ENCODE measurements at regions not wholly inside any gene's neighbourhood (a gene's known extent, or its start where the extent isn't known, plus 50 kb on each side); places are given as distances from the start of the nearest gene placed in this dataset.
A peak's percentile ranks its signal among the peaks of the same experiment; 100 is the strongest.
"Not testable (repeated sequence)": the region's sequence is repeated elsewhere in the genome, so short reads cannot be mapped to it uniquely, and the experiment has no call there.

GRCh38 chr4:38386654-38387188, 277.3 kb upstream of the KLF3 start:
- no peak for DNase-seq (ENCODE audit: low spot score)
- peak overlapping the region; percentile 8 to 52 for H3K27ac ChIP-seq

DNA sequence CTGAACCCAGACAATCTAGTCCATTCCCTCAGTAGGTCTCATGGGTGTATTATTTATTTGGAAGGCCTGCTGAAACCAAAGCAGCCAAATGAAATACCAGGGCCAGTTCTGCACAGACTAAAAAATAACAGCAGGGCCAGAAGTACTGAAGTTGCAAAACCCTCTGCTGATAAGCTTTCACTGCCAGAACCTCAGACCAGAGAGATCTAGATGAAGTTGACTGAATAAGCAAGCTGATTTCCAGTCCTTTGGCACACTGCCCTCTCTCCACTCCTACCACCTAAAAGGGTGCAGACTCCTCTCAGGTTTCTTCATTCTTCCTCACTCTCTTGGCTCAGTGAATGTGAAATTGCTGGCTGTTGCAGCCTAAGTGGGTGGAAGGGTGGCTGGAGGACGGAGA, 276.7 kb upstream of the KLF3 start:
- Histone ChIP-seq H3K4me3 (no peak overlapping the region), H3K27ac (peak overlapping the region in 1 of 2 donors; percentile 9)
- TF ChIP-seq, protein P1, sequence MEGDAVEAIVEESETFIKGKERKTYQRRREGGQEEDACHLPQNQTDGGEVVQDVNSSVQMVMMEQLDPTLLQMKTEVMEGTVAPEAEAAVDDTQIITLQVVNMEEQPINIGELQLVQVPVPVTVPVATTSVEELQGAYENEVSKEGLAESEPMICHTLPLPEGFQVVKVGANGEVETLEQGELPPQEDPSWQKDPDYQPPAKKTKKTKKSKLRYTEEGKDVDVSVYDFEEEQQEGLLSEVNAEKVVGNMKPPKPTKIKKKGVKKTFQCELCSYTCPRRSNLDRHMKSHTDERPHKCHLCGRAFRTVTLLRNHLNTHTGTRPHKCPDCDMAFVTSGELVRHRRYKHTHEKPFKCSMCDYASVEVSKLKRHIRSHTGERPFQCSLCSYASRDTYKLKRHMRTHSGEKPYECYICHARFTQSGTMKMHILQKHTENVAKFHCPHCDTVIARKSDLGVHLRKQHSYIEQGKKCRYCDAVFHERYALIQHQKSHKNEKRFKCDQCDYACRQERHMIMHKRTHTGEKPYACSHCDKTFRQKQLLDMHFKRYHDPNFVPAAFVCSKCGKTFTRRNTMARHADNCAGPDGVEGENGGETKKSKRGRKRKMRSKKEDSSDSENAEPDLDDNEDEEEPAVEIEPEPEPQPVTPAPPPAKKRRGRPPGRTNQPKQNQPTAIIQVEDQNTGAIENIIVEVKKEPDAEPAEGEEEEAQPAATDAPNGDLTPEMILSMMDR (IDR thresholded peaks at IDR 0.05), result no peak
- peak; percentile 83 for DNase-seq (ENCODE audit: low spot score)

More at GRCh38 chr4:38386654-38387188, 277.3 kb upstream of the KLF3 start:
- TF ChIP-seq, protein P1 (IDR thresholded peaks at IDR 0.05), result no peak
- no peak overlapping the region for H3K4me3 ChIP-seq

DNA sequence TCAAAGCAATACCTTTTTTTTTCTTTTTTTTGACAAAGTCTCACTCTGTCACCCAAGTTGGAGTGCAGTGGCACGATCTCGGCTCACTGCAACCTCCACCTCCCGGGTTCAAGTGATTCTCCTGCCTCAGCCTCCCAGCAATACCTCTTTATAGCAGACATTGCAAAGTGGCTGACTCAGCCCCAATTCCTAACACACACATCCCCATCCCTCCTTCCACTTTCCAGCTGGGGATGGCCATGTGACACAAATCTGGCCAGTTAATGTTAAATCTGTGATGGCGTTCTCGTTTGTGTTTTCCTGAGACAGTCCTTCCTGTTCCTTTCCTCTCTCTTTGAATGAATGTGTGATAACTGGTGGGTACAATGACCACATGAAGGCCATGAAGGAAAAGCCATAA, 276.2 kb upstream of the KLF3 start:
- Histone ChIP-seq H3K4me3 (no peak overlapping the region), H3K27ac (peak overlapping the region in 1 of 2 donors; percentile 12)
- no peak for DNase-seq (ENCODE audit: low spot score)
- TF ChIP-seq, protein P1 (IDR thresholded peaks at IDR 0.05), result no peak

DNA sequence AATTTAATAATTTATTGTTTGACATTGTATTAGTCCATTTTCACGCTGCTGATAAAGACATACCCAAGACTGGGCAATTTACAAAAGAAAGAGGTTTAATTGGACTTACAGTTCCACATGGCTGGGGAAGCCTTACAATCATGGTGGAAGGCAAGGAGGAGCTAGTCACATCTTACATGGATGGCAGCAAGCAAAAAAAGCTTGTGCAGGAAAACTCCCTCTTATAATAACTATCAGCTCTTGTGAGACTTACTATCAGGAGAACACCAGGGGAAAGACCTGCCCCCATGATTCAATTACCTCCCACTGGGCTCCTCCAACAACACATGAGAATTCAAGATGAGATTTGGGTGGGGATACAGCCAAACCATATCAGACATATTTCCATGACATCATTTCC, 275.1 kb upstream of the KLF3 start:
- H3K27ac ChIP-seq; DNase-seq (ENCODE audit: low spot score); H3K4me3 ChIP-seq: not testable (repeated sequence)

DNA sequence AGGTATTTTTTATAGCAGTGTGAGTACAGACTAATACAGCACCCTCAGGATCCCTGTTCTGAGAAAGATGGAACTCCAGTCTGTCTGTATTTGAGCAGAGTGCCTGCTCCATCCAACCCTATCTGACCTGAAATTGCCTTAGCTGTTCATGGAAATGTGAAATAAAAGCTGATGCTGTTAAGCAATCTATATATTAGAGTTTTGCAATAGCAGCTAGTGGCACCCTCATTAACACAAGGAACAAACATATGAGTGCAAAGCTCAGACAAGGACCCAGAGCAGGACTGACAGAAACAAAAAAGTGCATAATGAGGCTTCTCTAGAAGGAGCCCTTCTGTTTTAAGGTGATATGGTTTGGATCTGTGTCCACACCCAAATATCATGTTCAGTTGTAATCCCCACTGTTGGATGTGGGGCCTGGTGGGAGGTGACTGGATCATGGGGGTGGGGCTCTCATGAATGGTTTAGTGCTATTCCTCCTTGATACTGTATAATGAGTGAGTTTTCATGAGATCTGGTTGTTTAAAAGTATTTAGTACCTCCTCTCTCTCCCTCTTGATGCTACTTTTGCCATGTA, 272.9 kb upstream of the KLF3 start:
- H3K4me3 ChIP-seq, result no peak overlapping the region
- no peak overlapping the region for H3K27ac ChIP-seq
- no peak for DNase-seq (ENCODE audit: low spot score)
- TF ChIP-seq, protein P1 (IDR thresholded peaks at IDR 0.05), result no peak

GRCh38 chr4:38392223-38392855, 271.7 kb upstream of the KLF3 start:
- TF ChIP-seq, protein P1 (IDR thresholded peaks at IDR 0.05), result no peak
- H3K4me3 ChIP-seq, result no peak overlapping the region
- DNase-seq (ENCODE audit: low spot score), result no peak
- H3K27ac ChIP-seq, result no peak overlapping the region

DNA sequence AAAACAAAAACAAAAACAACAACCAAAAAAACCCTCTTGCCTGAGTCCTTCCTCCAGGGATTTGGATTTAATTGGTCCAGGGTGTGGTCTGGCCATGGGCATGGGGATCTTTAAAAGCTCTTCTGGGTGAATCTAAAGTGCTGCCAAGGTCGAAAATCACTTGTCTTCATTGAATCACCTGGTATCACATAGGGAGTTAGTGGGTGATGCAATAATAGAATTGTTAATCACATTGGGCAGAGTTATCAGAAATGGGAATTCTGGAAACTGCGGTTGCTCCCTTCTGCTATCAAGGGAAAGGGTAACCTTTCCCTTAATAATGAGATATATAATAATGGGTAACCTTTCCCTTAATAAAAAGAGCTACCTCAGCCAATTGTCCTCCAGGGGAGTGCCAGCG, 267.9 kb upstream of the KLF3 start:
- Histone ChIP-seq H3K27ac (no peak overlapping the region), H3K4me3 (no peak overlapping the region)
- TF ChIP-seq, protein P1 (IDR thresholded peaks at IDR 0.05), result no peak
- DNase-seq (ENCODE audit: low spot score), result no peak

Data from coronary artery (tissue), 2 donors.